Endodermal cell (in vitro differentiated cells): ENCODE measurements at regions not wholly inside any gene's neighbourhood (a gene's known extent, or its start where the extent isn't known, plus 50 kb on each side); places are given as distances from the start of the nearest gene placed in this dataset.
"Not testable (repeated sequence)": the region's sequence is repeated elsewhere in the genome, so short reads cannot be mapped to it uniquely, and the experiment has no call there.

Experiments
- DNase-seq: peaks from one replicate; pipeline ENCODE4 v3.0.0-alpha.2; 2017
- H3K27ac ChIP-seq: 2 replicates; pipeline ENCODE4 v1.5.1; 2013; ENCODE audit warnings: mild to moderate bottlenecking, low read depth, low read length, moderate library complexity
- H3K27me3 ChIP-seq: 2 replicates; pipeline ENCODE4 v1.6.1; 2013; ENCODE audit warnings: mild to moderate bottlenecking, low read length, moderate library complexity; ENCODE audit not compliant: insufficient read depth, control insufficient read depth, poor library complexity, severe bottlenecking
- H3K36me3 ChIP-seq: 2 replicates; pipeline ENCODE4 v1.7.0; 2013; ENCODE audit warnings: mild to moderate bottlenecking, low read length, moderate library complexity; ENCODE audit not compliant: control insufficient read depth, insufficient read depth
- H3K4me1 ChIP-seq: one replicate; pipeline ENCODE4 v1.7.0; 2013; ENCODE audit warnings: low read length; ENCODE audit not compliant: control insufficient read depth, insufficient read depth
- H3K4me3 ChIP-seq: 2 replicates; pipeline ENCODE4 v1.5.1; 2013; ENCODE audit warnings: mild to moderate bottlenecking, low read length, moderate library complexity
- H3K9ac ChIP-seq: 2 replicates; pipeline ENCODE4 v1.6.1; 2013; ENCODE audit warnings: mild to moderate bottlenecking, low read length, moderate library complexity; ENCODE audit not compliant: poor library complexity, severe bottlenecking; ENCODE audit errors: extremely low read depth
- H3K9me3 ChIP-seq: 2 replicates; pipeline ENCODE4 v1.6.1; 2013; ENCODE audit warnings: mild to moderate bottlenecking, low read length, moderate library complexity; ENCODE audit not compliant: control insufficient read depth
- H3K27ac Mint-ChIP-seq: 2 replicates; pipeline ENCODE4 v1.8.0; 2020; ENCODE audit warnings: mixed read lengths
- H3K27me3 Mint-ChIP-seq: 2 replicates; pipeline ENCODE4 v1.8.0; 2021; ENCODE audit warnings: mild to moderate bottlenecking, mixed read lengths; ENCODE audit not compliant: insufficient read depth
- H3K36me3 Mint-ChIP-seq: 2 replicates; pipeline ENCODE4 v1.8.0; 2020; ENCODE audit warnings: low read depth, mixed read lengths
- H3K4me1 Mint-ChIP-seq: 2 replicates; pipeline ENCODE4 v1.8.0; 2020; ENCODE audit warnings: mixed read lengths
- H3K4me3 Mint-ChIP-seq: 2 replicates; pipeline ENCODE4 v1.8.0; 2020; ENCODE audit warnings: mild to moderate bottlenecking, moderate library complexity, mixed read lengths
- H3K9me3 Mint-ChIP-seq: 2 replicates; pipeline ENCODE4 v1.8.0; 2020; ENCODE audit warnings: mild to moderate bottlenecking, mixed read lengths
- WGBS, 2 experiments: methylation state at CpG; one replicate each; pipeline versions ENCODE4 v1.1.5 to v1.1.7; 2013; ENCODE audit warnings: missing lambda C conversion rate in 2 of 2, mixed read lengths in 1 of 2; ENCODE audit not compliant: insufficient coverage in 1 of 2, insufficient read length in 1 of 2; 5-methylcytosine and 5-hydroxymethylcytosine counted together
- TF ChIP-seq, protein P1 (sequence below): fragments of 200-600 bp; sonication (generic); conservative IDR thresholded peaks from 2 replicates; pipeline ENCODE4 v1.5.0; 2021; ENCODE audit warnings: antibody characterized with exemption, mild to moderate bottlenecking

DNA sequence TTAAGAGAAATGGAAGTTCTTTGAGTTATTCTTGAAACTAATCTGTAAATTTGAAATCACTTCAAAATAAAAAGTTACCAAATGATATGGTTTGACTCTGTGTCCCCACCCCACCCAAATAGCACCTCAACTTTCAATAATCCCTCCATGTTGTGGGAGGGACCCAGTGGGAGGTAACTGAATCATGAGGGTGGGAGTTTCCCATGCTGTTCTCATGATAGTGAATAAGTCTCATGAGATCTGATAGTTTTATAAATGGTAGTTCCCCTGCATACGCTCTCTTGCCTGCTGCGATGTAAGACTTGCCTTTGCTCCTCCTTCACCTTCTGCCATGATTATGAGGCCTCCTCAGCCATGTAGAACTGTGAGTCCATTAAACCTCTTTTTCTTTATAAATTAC is 690.7 kb upstream of the ZNF385D start:
- Histone ChIP-seq H3K4me1 (no peaks in the 10 kb centered on the region), H3K27ac (no peak overlapping the region), H3K9me3 (no peaks in the 10 kb centered on the region), H3K27me3 (no peaks in the 10 kb centered on the region), H3K4me3 (no peak overlapping the region), H3K9ac (no peak overlapping the region), H3K36me3 (no peaks in the 10 kb centered on the region)
- Mint-ChIP-seq H3K36me3 (no peaks in the 10 kb centered on the region), H3K9me3 (no peaks in the 10 kb centered on the region), H3K4me3 (no peak overlapping the region), H3K4me1 (no peaks in the 10 kb centered on the region), H3K27ac (no peak overlapping the region), H3K27me3 (no peaks in the 10 kb centered on the region)
- 100% methylated on average over 2 of the region's 2 CpGs for WGBS, 2 experiments
- no peak for DNase-seq
- TF ChIP-seq, protein P1, sequence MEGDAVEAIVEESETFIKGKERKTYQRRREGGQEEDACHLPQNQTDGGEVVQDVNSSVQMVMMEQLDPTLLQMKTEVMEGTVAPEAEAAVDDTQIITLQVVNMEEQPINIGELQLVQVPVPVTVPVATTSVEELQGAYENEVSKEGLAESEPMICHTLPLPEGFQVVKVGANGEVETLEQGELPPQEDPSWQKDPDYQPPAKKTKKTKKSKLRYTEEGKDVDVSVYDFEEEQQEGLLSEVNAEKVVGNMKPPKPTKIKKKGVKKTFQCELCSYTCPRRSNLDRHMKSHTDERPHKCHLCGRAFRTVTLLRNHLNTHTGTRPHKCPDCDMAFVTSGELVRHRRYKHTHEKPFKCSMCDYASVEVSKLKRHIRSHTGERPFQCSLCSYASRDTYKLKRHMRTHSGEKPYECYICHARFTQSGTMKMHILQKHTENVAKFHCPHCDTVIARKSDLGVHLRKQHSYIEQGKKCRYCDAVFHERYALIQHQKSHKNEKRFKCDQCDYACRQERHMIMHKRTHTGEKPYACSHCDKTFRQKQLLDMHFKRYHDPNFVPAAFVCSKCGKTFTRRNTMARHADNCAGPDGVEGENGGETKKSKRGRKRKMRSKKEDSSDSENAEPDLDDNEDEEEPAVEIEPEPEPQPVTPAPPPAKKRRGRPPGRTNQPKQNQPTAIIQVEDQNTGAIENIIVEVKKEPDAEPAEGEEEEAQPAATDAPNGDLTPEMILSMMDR, result no peak

DNA sequence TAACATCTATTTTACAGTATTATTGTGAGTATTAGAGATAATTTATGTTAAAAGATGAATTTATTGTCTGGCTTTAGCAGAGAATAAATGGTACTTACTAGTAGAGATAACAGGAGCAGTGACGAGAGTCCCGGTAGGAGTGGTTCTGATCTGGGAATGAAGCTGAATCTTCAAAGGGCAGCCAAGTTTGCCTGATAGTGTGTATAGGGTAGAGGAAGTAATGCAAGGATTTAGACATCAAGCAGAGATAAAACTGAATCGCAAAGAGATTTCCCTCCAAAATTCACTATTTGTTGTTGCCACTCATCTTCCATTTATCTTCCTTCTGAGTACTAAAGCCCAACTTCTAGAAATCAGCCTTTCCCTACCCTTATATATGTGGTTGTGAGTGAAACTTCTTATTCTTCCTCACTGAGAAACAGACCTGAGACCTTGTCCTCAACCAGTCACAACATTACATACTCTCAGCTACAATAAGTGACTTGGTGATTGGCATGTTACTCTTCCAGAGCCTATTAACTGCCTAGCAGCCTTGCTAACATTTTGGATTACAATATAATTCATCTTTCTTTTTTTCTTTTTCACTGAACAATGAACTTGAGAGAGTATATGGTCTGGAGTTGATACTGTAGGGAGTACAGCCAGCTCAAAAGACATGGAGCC is 692.7 kb upstream of the ZNF385D start:
- H3K4me1 Mint-ChIP-seq, result no peaks in the 10 kb centered on the region
- TF ChIP-seq, protein P1, result no peak
- DNase-seq, result no peak
- no peaks in the 10 kb centered on the region for H3K36me3 ChIP-seq
- no peaks in the 10 kb centered on the region for H3K27me3 Mint-ChIP-seq
- no peak overlapping the region for H3K4me3 ChIP-seq
- no peaks in the 10 kb centered on the region for H3K36me3 Mint-ChIP-seq
- no peaks in the 10 kb centered on the region for H3K27me3 ChIP-seq
- H3K9ac ChIP-seq, result no peak overlapping the region
- no peaks in the 10 kb centered on the region for H3K4me1 ChIP-seq
- 98 to 100% methylated on average over 2 to 3 of the region's 3 CpGs for WGBS, 2 experiments
- no peaks in the 10 kb centered on the region for H3K9me3 Mint-ChIP-seq
- no peaks in the 10 kb centered on the region for H3K9me3 ChIP-seq
- H3K27ac ChIP-seq, result no peak overlapping the region
- H3K27ac Mint-ChIP-seq, result no peak overlapping the region
- H3K4me3 Mint-ChIP-seq, result no peak overlapping the region

DNA sequence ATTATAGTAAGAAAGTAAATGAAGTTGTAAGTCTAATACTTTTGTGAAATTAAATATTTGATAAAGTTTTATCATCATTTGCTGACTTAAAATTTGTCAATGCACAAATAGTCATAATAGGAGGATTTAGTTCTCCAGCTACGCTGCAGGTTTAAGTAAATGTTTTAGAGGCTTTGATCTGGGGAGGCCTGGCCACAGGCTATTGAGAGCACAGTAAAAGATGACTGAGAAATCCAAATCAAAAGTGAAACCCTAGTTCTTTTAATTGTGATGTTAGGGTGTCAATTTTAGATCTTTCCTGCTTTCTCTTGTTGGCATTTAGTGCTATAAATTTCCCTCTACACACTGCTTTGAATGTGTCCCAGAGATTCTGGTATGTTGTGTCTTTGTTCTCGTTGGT is 694.3 kb upstream of the ZNF385D start:
- DNase-seq, H3K27ac Mint-ChIP-seq, H3K4me3 ChIP-seq, H3K4me1 ChIP-seq, H3K4me1 Mint-ChIP-seq, H3K27me3 Mint-ChIP-seq, H3K27ac ChIP-seq, H3K9me3 ChIP-seq, H3K27me3 ChIP-seq, H3K36me3 ChIP-seq, H3K9me3 Mint-ChIP-seq, H3K9ac ChIP-seq, H3K4me3 Mint-ChIP-seq, H3K36me3 Mint-ChIP-seq: not testable (repeated sequence)
- WGBS, 2 experiments, result 91% methylated on average over 1 of the region's 2 CpGs; no CpG with 5 or more reads in 1 of the 2 experiments
